ENCODE measurements at regions not wholly inside any gene's neighbourhood (a gene's known extent, or its start where the extent isn't known, plus 50 kb on each side); places are given as distances from the start of the nearest gene placed in this dataset.

- H3K4me3 ChIP-seq = no peak overlapping the region
- 0% methylated on average over 2 of the region's 2 CpGs for WGBS (ENCODE audit: insufficient coverage, low coverage, missing lambda C conversion rate)
- in situ Hi-C loops (cut with MboI) (no loop called here), intact Hi-C loops (cut with micrococcal nuclease) (no loop called here)
- no peak overlapping the region for H2AFZ ChIP-seq (ENCODE audit: low read depth, low read length)
- 0 out of 2 replicates have a peak, but pooled peaks cover 3% of the 10 kb centered on the region for H3K9me3 ChIP-seq (replicated peaks; ENCODE audit: control insufficient read depth, insufficient read depth, low read depth, low read length)
- no peak overlapping the region for H3K4me2 ChIP-seq (ENCODE audit: insufficient read depth, low read length)
- H3K79me2 ChIP-seq (ENCODE audit: control insufficient read depth, insufficient read depth, low read length) = no peaks in the 10 kb centered on the region
- ATAC-seq = no peak
- BruUV-seq (replicated peaks) = no TSS peak
- FAIRE-seq = no peak
- CTCF ChIA-PET (ENCODE audit: low intra/inter-chr PET ratio) = no interaction called here
- no peaks in the 10 kb centered on the region for H3K36me3 ChIP-seq (ENCODE audit: control insufficient read depth, insufficient read depth, low read length)
- H3K9ac ChIP-seq (ENCODE audit: insufficient read depth in 1 of 2, low read depth in 2 of 2, low read length in 2 of 2) = no peak overlapping the region
- no peaks in the 10 kb centered on the region for H3K9me1 ChIP-seq (ENCODE audit: control insufficient read depth, insufficient read depth, low read length)
- H4K20me1 ChIP-seq (replicated peaks; ENCODE audit: control insufficient read depth, insufficient read depth, low read length) = no peaks in the 10 kb centered on the region
- POLR2A ChIA-PET = no interaction called here
- DNase-seq (ENCODE audit: extremely low read depth in 1 of 4, low spot score in 3 of 4) = no peak
- H3K4me1 ChIP-seq (replicated peaks in 1 of 2; ENCODE audit: control insufficient read depth in 2 of 2, insufficient read depth in 2 of 2, low read length in 2 of 2) = no peaks in the 10 kb centered on the region
- H3K27ac ChIP-seq (ENCODE audit: extremely low read depth, low read depth, low read length) = no peak overlapping the region
- no peaks in the 10 kb centered on the region for H3K27me3 ChIP-seq (ENCODE audit: control insufficient read depth in 2 of 2, insufficient read depth in 2 of 2, low read length in 2 of 2)
- TF ChIP-seq EWSR1 (IDR thresholded peaks at IDR 0.05; ENCODE audit: borderline replicate concordance, low read depth, partially characterized antibody) (no peak), ARID3A (IDR thresholded peaks at IDR 0.05; ENCODE audit: borderline replicate concordance, low read depth, low read length) (no peak), ZC3H11A (IDR thresholded peaks at IDR 0.05; ENCODE audit: low read depth, low read length) (no peak), ARID1B (IDR thresholded peaks at IDR 0.05) (no peak), DDX20 (tag; IDR thresholded peaks at IDR 0.05; ENCODE audit: low read depth) (no peak), MLLT1 (IDR thresholded peaks at IDR 0.05) (no peak), PTRF (tag; IDR thresholded peaks at IDR 0.05) (no peak), THAP12 (CRISPR knock-in tag; IDR thresholded peaks at IDR 0.05) (no peak), RERE (CRISPR knock-in tag; IDR thresholded peaks at IDR 0.05; ENCODE audit: borderline replicate concordance) (no peak), HDAC1 (IDR thresholded peaks at IDR 0.05) (no peak)
Measured at GRCh38 chr6:78380541-78380940, 486.8 kb upstream of the IRAK1BP1 start.

Data from K562 (cell line).